H1 (cell line): ENCODE measurements at regions not wholly inside any gene's neighbourhood (a gene's known extent, or its start where the extent isn't known, plus 50 kb on each side); places are given as distances from the start of the nearest gene placed in this dataset.
A peak's percentile ranks its signal among the peaks of the same experiment; 100 is the strongest.

Experiments
- CTCF ChIA-PET: fragments of 300-600 bp; sonication (Branson Sonifier 250); formaldehyde crosslinking; loops from one replicate; lab custom pipeline; 2021; ENCODE audit not compliant: partially characterized antibody; lab: Charles Lee
- POLR2A ChIA-PET: fragments of 300-600 bp; sonication (Branson Sonifier 250); formaldehyde crosslinking; loops from one replicate; lab custom pipeline; 2021; ENCODE audit warnings: inconsistent platforms; ENCODE audit not compliant: partially characterized antibody; lab: Charles Lee
- DNase-seq, 2 experiments: peaks; one replicate each; pipeline versions ENCODE4 v3.0.0 to v3.0.0-alpha.2; 2010 to 2022; ENCODE audit warnings: low spot score in 2 of 2, low read depth in 1 of 2, mixed read lengths in 1 of 2
- FAIRE-seq: peaks from 2 replicates; lab custom pipeline; 2011; peaks lifted over from hg19 to GRCh38; lab: Jason Lieb, UNC
- H2AFZ ChIP-seq: 2 replicates; pipeline ENCODE4 v1.8.1; 2012; ENCODE audit warnings: low read length, inconsistent platforms
- H2AK5ac ChIP-seq: 2 replicates; pipeline ENCODE4 v1.6.1; 2013; ENCODE audit warnings: low read depth, low read length
- H2BK120ac ChIP-seq: replicated peaks from 2 replicates; pipeline ENCODE3; 2013; ENCODE audit warnings: low read depth, low read length, inconsistent platforms
- H2BK12ac ChIP-seq: 2 replicates; pipeline ENCODE4 v1.6.1; 2013; ENCODE audit warnings: low read depth, low read length
- H2BK15ac ChIP-seq: 2 replicates; pipeline ENCODE4 v1.6.1; 2013; ENCODE audit warnings: low read length
- H2BK20ac ChIP-seq: 2 replicates; pipeline ENCODE4 v1.6.1; 2013; ENCODE audit warnings: low read length
- H2BK5ac ChIP-seq: 2 replicates; pipeline ENCODE4 v1.6.1; 2013; ENCODE audit warnings: low read depth, low read length
- H3K14ac ChIP-seq: 2 replicates; pipeline ENCODE4 v1.6.1; 2013; ENCODE audit warnings: inconsistent platforms; ENCODE audit not compliant: insufficient read length
- H3K18ac ChIP-seq: 2 replicates; pipeline ENCODE4 v1.6.1; 2013; ENCODE audit warnings: low read length; ENCODE audit errors: extremely low read depth
- H3K23ac ChIP-seq: 2 replicates; pipeline ENCODE4 v1.6.1; 2013; ENCODE audit warnings: inconsistent platforms; ENCODE audit not compliant: insufficient read length
- H3K23me2 ChIP-seq: 2 replicates; pipeline ENCODE4 v1.6.1; 2013; ENCODE audit warnings: low read depth, low read length
- H3K27ac ChIP-seq: 2 replicates; pipeline ENCODE4 v1.6.1; 2011; ENCODE audit warnings: low read depth, low read length, inconsistent platforms
- H3K27me3 ChIP-seq, 4 experiments: replicated peaks in 1 of 4; 1 replicate in 1 of 4; 2 replicates in 3 of 4; pipeline versions ENCODE4 v1.6.1 to v1.8.1; 2011 to 2013; ENCODE audit warnings: low read length in 3 of 4, mild to moderate bottlenecking in 3 of 4, inconsistent platforms in 2 of 4, mixed read lengths in 2 of 4, moderate library complexity in 1 of 4; ENCODE audit not compliant: control insufficient read depth in 3 of 4, insufficient read depth in 3 of 4; ENCODE audit errors: extremely low read depth in 1 of 4
- H3K36me3 ChIP-seq, 4 experiments: 2 replicates each; pipeline versions ENCODE4 v1.6.1 to v1.8.1; 2011 to 2013; ENCODE audit warnings: mild to moderate bottlenecking in 4 of 4, low read length in 3 of 4, moderate library complexity in 2 of 4, control low read depth in 1 of 4, inconsistent platforms in 1 of 4; ENCODE audit not compliant: insufficient read depth in 4 of 4, control insufficient read depth in 2 of 4
- H3K4ac ChIP-seq: replicated peaks from 2 replicates; pipeline ENCODE3; 2013; ENCODE audit warnings: low read length, low read depth, mixed read lengths, inconsistent platforms; ENCODE audit not compliant: insufficient read length
- H3K4me1 ChIP-seq, 4 experiments: replicated peaks in 1 of 4; 1 replicate in 1 of 4; 2 replicates in 3 of 4; pipeline versions ENCODE4 v1.6.1 to v1.8.1; 2011 to 2013; ENCODE audit warnings: low read length in 3 of 4, inconsistent platforms in 2 of 4, mixed read lengths in 1 of 4; ENCODE audit not compliant: insufficient read depth in 4 of 4, control insufficient read depth in 3 of 4
- H3K4me2 ChIP-seq, 2 experiments: 2 replicates each; pipeline versions ENCODE4 v1.6.1 to v1.8.1; 2011 to 2013; ENCODE audit warnings: low read depth in 2 of 2, low read length in 2 of 2, control low read depth in 1 of 2, inconsistent platforms in 1 of 2, mild to moderate bottlenecking in 1 of 2; ENCODE audit not compliant: insufficient read depth in 1 of 2
- H3K4me3 ChIP-seq, 4 experiments: fragments of 200-600, 300-600 bp in 1 of 4; sonication (generic), shearing (Covaris generic), sonication (Bioruptor Twin) in 1 of 4; 2 replicates each; pipeline versions ENCODE4 v1.5.1 to v1.8.1; 2011 to 2016; ENCODE audit warnings: low read length in 4 of 4, low read depth in 3 of 4, control low read depth in 2 of 4, inconsistent platforms in 2 of 4, mild to moderate bottlenecking in 2 of 4, mixed read lengths in 1 of 4, moderate library complexity in 1 of 4; ENCODE audit not compliant: insufficient read depth in 2 of 4; ENCODE audit errors: extremely low read depth in 1 of 4
- H3K56ac ChIP-seq: replicated peaks from 2 replicates; pipeline ENCODE3; 2013; ENCODE audit warnings: low read depth, mild to moderate bottlenecking, mixed read lengths, low read length, inconsistent platforms; ENCODE audit not compliant: insufficient read length
- H3K79me1 ChIP-seq: 2 replicates; pipeline ENCODE4 v1.6.1; 2013; ENCODE audit warnings: low read depth, low read length, control low read depth
- H3K79me2 ChIP-seq, 2 experiments: 2 replicates each; pipeline versions ENCODE4 v1.6.1 to v1.8.1; 2012 to 2013; ENCODE audit warnings: low read length in 2 of 2, mild to moderate bottlenecking in 2 of 2, inconsistent platforms in 1 of 2; ENCODE audit not compliant: insufficient read depth in 2 of 2, control insufficient read depth in 1 of 2
- H3K9ac ChIP-seq, 4 experiments: replicated peaks in 1 of 4; 1 replicate in 1 of 4; 2 replicates in 3 of 4; pipeline versions ENCODE4 v1.6.1 to v1.8.1; 2011 to 2013; ENCODE audit warnings: low read depth in 3 of 4, low read length in 3 of 4, control low read depth in 2 of 4, mild to moderate bottlenecking in 2 of 4, moderate library complexity in 2 of 4, inconsistent platforms in 1 of 4; ENCODE audit errors: extremely low read depth in 1 of 4
- H3K9me3 ChIP-seq, 2 experiments: 2 replicates each; pipeline versions ENCODE4 v1.6.1 to v1.8.1; 2012 to 2013; ENCODE audit warnings: mild to moderate bottlenecking in 2 of 2, moderate library complexity in 2 of 2, control low read depth in 1 of 2, inconsistent platforms in 1 of 2, low read depth in 1 of 2, low read length in 1 of 2, mixed read lengths in 1 of 2; ENCODE audit not compliant: insufficient read depth in 2 of 2
- H4K20me1 ChIP-seq, 2 experiments: replicated peaks in 1 of 2; 2 replicates each; pipeline versions ENCODE3 to v1.8.1; 2011 to 2013; ENCODE audit warnings: inconsistent platforms in 2 of 2, low read length in 2 of 2, mild to moderate bottlenecking in 1 of 2; ENCODE audit not compliant: insufficient read depth in 2 of 2, control insufficient read depth in 1 of 2
- H4K5ac ChIP-seq: 2 replicates; pipeline ENCODE4 v1.6.1; 2013; ENCODE audit warnings: low read length, low read depth, mixed read lengths, inconsistent platforms; ENCODE audit not compliant: insufficient read length
- H4K8ac ChIP-seq: 2 replicates; pipeline ENCODE4 v1.8.0; 2013; ENCODE audit warnings: mild to moderate bottlenecking, moderate library complexity, low read length, inconsistent platforms; ENCODE audit not compliant: insufficient read depth; ENCODE audit errors: extremely low read depth
- H4K91ac ChIP-seq: replicated peaks from 2 replicates; pipeline ENCODE3; 2013; ENCODE audit warnings: low read length, mixed read lengths, inconsistent platforms; ENCODE audit not compliant: insufficient read length
- BCL11A ChIP-seq, 2 experiments: IDR thresholded peaks; one replicate each; pipeline ENCODE4 v1.6.1; 2011; ENCODE audit warnings: low read depth in 2 of 2, low read length in 2 of 2, mild to moderate bottlenecking in 2 of 2
- EP300 ChIP-seq, 2 experiments: IDR thresholded peaks; 1 replicate in 1 of 2; 2 replicates in 1 of 2; pipeline ENCODE4 v1.6.1; 2011 to 2012; ENCODE audit warnings: low read depth in 2 of 2, low read length in 2 of 2, mild to moderate bottlenecking in 2 of 2, borderline replicate concordance in 1 of 2, inconsistent platforms in 1 of 2, moderate library complexity in 1 of 2
- FOSL1 ChIP-seq: IDR thresholded peaks from 2 replicates; pipeline ENCODE4 v1.6.1; 2011; ENCODE audit warnings: mild to moderate bottlenecking, low read depth, low read length, moderate library complexity; ENCODE audit not compliant: insufficient read depth
- GTF2F1 ChIP-seq: IDR thresholded peaks from 2 replicates; pipeline ENCODE4 v1.6.1; 2012; ENCODE audit warnings: low read depth, low read length, improper control_type of control experiment, borderline replicate concordance
- POLR2AphosphoS5 ChIP-seq: IDR thresholded peaks from 2 replicates; pipeline ENCODE4 v1.6.1; 2011; ENCODE audit warnings: low read depth, low read length
- POU5F1 ChIP-seq: IDR thresholded peaks from 2 replicates; pipeline ENCODE4 v1.6.1; 2011; ENCODE audit warnings: low read depth, mild to moderate bottlenecking, low read length, moderate library complexity
- RXRA ChIP-seq: IDR thresholded peaks from 2 replicates; pipeline ENCODE4 v1.6.1; 2011; ENCODE audit warnings: low read depth, mild to moderate bottlenecking, low read length, moderate library complexity; ENCODE audit not compliant: insufficient read depth
- SIN3A ChIP-seq, 2 experiments: IDR thresholded peaks in 1 of 2; conservative IDR thresholded peaks in 1 of 2; 2 replicates each; pipeline ENCODE4 v1.6.1; 2011 to 2012; ENCODE audit warnings: low read length in 2 of 2, improper control_type of control experiment in 1 of 2, low read depth in 1 of 2, mild to moderate bottlenecking in 1 of 2
- SIX5 ChIP-seq: IDR thresholded peaks from 2 replicates; pipeline ENCODE4 v1.6.1; 2011; ENCODE audit warnings: mild to moderate bottlenecking, low read depth, low read length
- SRF ChIP-seq: IDR thresholded peaks from 2 replicates; pipeline ENCODE4 v1.6.1; 2011; ENCODE audit warnings: mild to moderate bottlenecking, low read depth, low read length, moderate library complexity
- SUZ12 ChIP-seq: fragments of 200-600 bp; sonication (generic); IDR thresholded peaks from 2 replicates; pipeline ENCODE4 v1.6.1; 2012; ENCODE audit warnings: mild to moderate bottlenecking, inconsistent platforms, low read length, moderate library complexity, mixed read lengths
- TEAD4 ChIP-seq: IDR thresholded peaks from 2 replicates; pipeline ENCODE4 v1.6.1; 2012; ENCODE audit warnings: low read depth, low read length, inconsistent platforms, mixed read lengths
- WGBS, 2 experiments: shearing (Covaris generic) in 1 of 2; methylation state at CpG; one replicate each; pipeline versions ENCODE4 v1.1.6 to v1.1.7; 2013 to 2015; ENCODE audit warnings: low lambda C conversion rate in 2 of 2, mixed read lengths in 2 of 2, inconsistent platforms in 1 of 2, low coverage in 1 of 2, missing lambda C conversion rate in 1 of 2; ENCODE audit not compliant: insufficient replicate concordance in 2 of 2, insufficient coverage in 1 of 2, insufficient read length in 1 of 2; ENCODE audit errors: extremely low coverage in 1 of 2, missing lambda C conversion rate in 1 of 2; 5-methylcytosine and 5-hydroxymethylcytosine counted together

DNA sequence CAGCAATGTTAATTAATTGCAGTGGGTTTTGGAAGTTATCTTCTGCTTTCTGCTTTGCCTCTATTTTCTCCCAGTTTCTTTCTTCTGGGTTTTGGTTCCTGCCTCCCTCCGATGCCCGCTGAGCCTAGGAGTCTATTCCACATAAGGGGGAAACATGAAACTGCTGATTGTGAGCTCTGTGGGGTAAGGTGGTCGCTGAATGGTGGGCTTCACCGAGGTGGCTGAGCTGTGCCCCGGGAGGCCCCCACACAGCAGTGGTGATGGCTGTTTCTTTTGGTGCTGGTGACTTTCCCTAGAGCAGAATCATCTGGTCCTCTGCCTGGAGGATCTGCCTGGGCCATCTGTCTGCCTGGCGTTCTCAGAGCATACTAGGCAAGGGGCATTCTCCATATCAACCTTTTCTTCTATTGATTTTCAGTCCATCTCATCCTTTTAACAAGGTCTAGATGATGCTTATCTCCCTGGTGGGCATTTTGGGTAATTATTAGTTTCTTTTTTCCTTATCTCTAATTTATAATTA is 68.8 kb upstream of the ATP2B2 start:
- H2BK15ac ChIP-seq = no peak overlapping the region
- no peak overlapping the region for H3K4ac ChIP-seq
- no peak overlapping the region for H3K4me3 ChIP-seq
- H2BK20ac ChIP-seq = no peak overlapping the region
- FAIRE-seq (no peak), DNase-seq (no peak)
- no peaks in the 10 kb centered on the region for H3K36me3 ChIP-seq
- H3K23me2 ChIP-seq = no peaks in the 10 kb centered on the region
- no peak overlapping the region for H3K23ac ChIP-seq
- no peak overlapping the region for H4K5ac ChIP-seq
- H2AK5ac ChIP-seq = no peak overlapping the region
- ChIA-PET CTCF (interaction anchor here (0.6 to 2.1 kb wide), 3 partner anchors 10 to 81 kb away, joined by 3 to 4 read pairs (median 3); no protein-coding TSS in a partner anchor), POLR2A (no interaction called here)
- H4K20me1 ChIP-seq = no peaks in the 10 kb centered on the region
- 94% methylated on average over 6 of the region's 6 CpGs; no CpG with 5 or more reads in 1 of the 2 experiments for WGBS, 2 experiments
- no peak overlapping the region for H3K9ac ChIP-seq
- H3K4me1 ChIP-seq = no peaks in the 10 kb centered on the region
- peak overlapping the region; percentile 15; the same call in 1 of the 2 replicates for H4K8ac ChIP-seq
- no peak overlapping the region for H2BK12ac ChIP-seq
- no peak for TF ChIP-seq POLR2AphosphoS5
- TF ChIP-seq SUZ12 = no peak
- TF ChIP-seq POU5F1 = no peak
- no peak for TF ChIP-seq TEAD4
- no peak for TF ChIP-seq SIX5
- TF ChIP-seq GTF2F1 = no peak
- TF ChIP-seq SRF = no peak
- TF ChIP-seq FOSL1 = no peak
- no peak for TF ChIP-seq BCL11A (IDR thresholded peaks at IDR 0.05; ENCODE audit: low read depth in 2 of 2, low read length in 2 of 2)
- TF ChIP-seq SIN3A (conservative IDR thresholded peaks at IDR 0.05 in 1 of 2, IDR thresholded peaks at IDR 0.05 in 1 of 2; ENCODE audit: low read depth in 1 of 2, low read length in 2 of 2) = no peak
- no peak for TF ChIP-seq EP300 (IDR thresholded peaks at IDR 0.05; ENCODE audit: borderline replicate concordance in 1 of 2, low read depth in 2 of 2, low read length in 2 of 2)
- no peak for TF ChIP-seq RXRA
- H2BK5ac ChIP-seq = no peak overlapping the region
- H3K27me3 ChIP-seq = no peaks in the 10 kb centered on the region; a peak in 1 of 7 replicates
- no peak overlapping the region for H3K27ac ChIP-seq
- H2BK120ac ChIP-seq = no peak overlapping the region
- H3K4me2 ChIP-seq = no peak overlapping the region
- no peak overlapping the region for H3K14ac ChIP-seq
- no peak overlapping the region for H2AFZ ChIP-seq
- no peaks in the 10 kb centered on the region for H3K9me3 ChIP-seq
- H3K79me2 ChIP-seq = no peaks in the 10 kb centered on the region
- no peak overlapping the region for H3K56ac ChIP-seq
- no peaks in the 10 kb centered on the region for H3K79me1 ChIP-seq
- no peak overlapping the region for H3K18ac ChIP-seq
- no peak overlapping the region for H4K91ac ChIP-seq
